ENCODE measurements at regions not wholly inside any gene's neighbourhood (a gene's known extent, or its start where the extent isn't known, plus 50 kb on each side); places are given as distances from the start of the nearest gene placed in this dataset.

DNA sequence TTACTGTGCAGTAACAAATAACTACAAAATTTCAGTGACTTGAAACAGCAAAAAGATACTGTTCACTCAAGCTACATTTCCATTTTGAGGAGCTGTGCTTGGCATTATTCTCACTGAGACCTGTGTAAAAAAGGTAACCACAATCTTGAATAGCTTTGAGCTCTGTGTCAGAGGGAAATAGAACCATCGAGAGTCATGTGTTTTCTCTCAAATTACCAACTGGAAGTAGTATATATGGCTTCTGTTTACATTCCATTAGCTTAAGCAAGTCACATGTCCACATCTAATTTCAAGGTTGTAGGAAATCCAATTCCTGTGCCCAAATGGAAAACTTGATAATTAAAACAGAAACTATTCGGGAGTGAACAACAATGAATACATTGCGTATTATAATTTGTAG lies 82.9 kb upstream of the BANK1 start:
- Mint-ChIP-seq H3K4me3 (no peak overlapping the region), H3K27me3 (ENCODE audit: low read depth) (no peaks in the 10 kb centered on the region), H3K4me1 (no peaks in the 10 kb centered on the region), H3K36me3 (peaks cover 5% of the 10 kb centered on the region), H3K9me3 (peaks cover 10% of the 10 kb centered on the region), H3K27ac (no peak overlapping the region)
- POLR2A ChIA-PET: no interaction called here
- TF ChIP-seq PRRX2 (CRISPR knock-in tag; IDR thresholded peaks at IDR 0.05) (no peak), RORB (CRISPR knock-in tag; IDR thresholded peaks at IDR 0.05) (no peak), ZNF263 (CRISPR knock-in tag; IDR thresholded peaks at IDR 0.05; ENCODE audit: low read depth) (no peak), ETV6 (CRISPR knock-in tag; IDR thresholded peaks at IDR 0.05) (no peak)
- TF ChIP-seq, protein P1, sequence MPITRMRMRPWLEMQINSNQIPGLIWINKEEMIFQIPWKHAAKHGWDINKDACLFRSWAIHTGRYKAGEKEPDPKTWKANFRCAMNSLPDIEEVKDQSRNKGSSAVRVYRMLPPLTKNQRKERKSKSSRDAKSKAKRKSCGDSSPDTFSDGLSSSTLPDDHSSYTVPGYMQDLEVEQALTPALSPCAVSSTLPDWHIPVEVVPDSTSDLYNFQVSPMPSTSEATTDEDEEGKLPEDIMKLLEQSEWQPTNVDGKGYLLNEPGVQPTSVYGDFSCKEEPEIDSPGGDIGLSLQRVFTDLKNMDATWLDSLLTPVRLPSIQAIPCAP (CRISPR knock-in tag; IDR thresholded peaks at IDR 0.05): no peak
- CTCF ChIA-PET: no interaction called here
- no peak for DNase-seq (ENCODE audit: low spot score)
- ATAC-seq: no peak

DNA sequence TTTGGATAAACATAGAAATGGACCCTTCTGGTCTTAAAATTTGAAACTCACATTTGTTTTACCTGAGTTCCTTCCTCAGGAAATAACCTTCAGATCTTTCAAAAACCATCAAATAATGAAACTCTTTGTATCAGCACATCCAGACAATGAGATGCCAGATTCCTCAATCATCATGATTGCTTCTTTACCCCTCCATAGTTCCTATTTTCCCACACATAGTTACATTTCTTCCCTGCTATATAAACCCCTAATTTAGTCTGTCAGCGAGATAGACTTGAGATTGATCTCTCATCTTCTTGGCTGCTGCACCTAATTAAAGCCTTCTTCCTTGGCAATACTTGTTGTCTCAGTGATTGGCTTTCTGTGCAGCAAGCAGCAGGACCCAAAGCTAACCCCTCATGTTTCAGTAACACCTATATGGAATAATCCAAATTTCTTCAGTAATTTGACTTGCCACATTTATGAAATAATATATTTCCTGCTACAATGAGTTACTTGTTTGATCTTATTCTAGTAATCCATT lies 83.9 kb upstream of the BANK1 start:
- Mint-ChIP-seq H3K36me3 (peaks cover 5% of the 10 kb centered on the region), H3K4me3 (no peak overlapping the region), H3K27ac (no peak overlapping the region), H3K4me1 (no peaks in the 10 kb centered on the region), H3K9me3 (peaks cover 10% of the 10 kb centered on the region), H3K27me3 (ENCODE audit: low read depth) (no peaks in the 10 kb centered on the region)
- ChIA-PET CTCF (no interaction called here), POLR2A (no interaction called here)
- TF ChIP-seq ERG (CRISPR knock-in tag; IDR thresholded peaks at IDR 0.05) (no peak), PRRX2 (CRISPR knock-in tag; IDR thresholded peaks at IDR 0.05) (no peak), NR1H2 (CRISPR knock-in tag; IDR thresholded peaks at IDR 0.05) (no peak), MAX (CRISPR knock-in tag; IDR thresholded peaks at IDR 0.05) (no peak), SP1 (CRISPR knock-in tag; conservative IDR thresholded peaks at IDR 0.05) (no peak), EMX1 (CRISPR knock-in tag; IDR thresholded peaks at IDR 0.05) (no peak)
- ATAC-seq (no peak), DNase-seq (ENCODE audit: low spot score) (no peak)

- ATAC-seq (no peak), DNase-seq (ENCODE audit: low spot score) (no peak)
- no peak overlapping the region for H3K27ac Mint-ChIP-seq
- peaks cover 3% of the 10 kb centered on the region for H3K36me3 Mint-ChIP-seq
- H3K27me3 Mint-ChIP-seq (ENCODE audit: low read depth): no peaks in the 10 kb centered on the region
- ChIA-PET CTCF (no interaction called here), POLR2A (no interaction called here)
- peaks cover 7% of the 10 kb centered on the region for H3K9me3 Mint-ChIP-seq
- no peaks in the 10 kb centered on the region for H3K4me1 Mint-ChIP-seq
- H3K4me3 Mint-ChIP-seq: no peak overlapping the region
- TF ChIP-seq, protein P1 (CRISPR knock-in tag; IDR thresholded peaks at IDR 0.05): no peak
- TF ChIP-seq, protein P2, sequence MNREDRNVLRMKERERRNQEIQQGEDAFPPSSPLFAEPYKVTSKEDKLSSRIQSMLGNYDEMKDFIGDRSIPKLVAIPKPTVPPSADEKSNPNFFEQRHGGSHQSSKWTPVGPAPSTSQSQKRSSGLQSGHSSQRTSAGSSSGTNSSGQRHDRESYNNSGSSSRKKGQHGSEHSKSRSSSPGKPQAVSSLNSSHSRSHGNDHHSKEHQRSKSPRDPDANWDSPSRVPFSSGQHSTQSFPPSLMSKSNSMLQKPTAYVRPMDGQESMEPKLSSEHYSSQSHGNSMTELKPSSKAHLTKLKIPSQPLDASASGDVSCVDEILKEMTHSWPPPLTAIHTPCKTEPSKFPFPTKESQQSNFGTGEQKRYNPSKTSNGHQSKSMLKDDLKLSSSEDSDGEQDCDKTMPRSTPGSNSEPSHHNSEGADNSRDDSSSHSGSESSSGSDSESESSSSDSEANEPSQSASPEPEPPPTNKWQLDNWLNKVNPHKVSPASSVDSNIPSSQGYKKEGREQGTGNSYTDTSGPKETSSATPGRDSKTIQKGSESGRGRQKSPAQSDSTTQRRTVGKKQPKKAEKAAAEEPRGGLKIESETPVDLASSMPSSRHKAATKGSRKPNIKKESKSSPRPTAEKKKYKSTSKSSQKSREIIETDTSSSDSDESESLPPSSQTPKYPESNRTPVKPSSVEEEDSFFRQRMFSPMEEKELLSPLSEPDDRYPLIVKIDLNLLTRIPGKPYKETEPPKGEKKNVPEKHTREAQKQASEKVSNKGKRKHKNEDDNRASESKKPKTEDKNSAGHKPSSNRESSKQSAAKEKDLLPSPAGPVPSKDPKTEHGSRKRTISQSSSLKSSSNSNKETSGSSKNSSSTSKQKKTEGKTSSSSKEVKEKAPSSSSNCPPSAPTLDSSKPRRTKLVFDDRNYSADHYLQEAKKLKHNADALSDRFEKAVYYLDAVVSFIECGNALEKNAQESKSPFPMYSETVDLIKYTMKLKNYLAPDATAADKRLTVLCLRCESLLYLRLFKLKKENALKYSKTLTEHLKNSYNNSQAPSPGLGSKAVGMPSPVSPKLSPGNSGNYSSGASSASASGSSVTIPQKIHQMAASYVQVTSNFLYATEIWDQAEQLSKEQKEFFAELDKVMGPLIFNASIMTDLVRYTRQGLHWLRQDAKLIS (CRISPR knock-in tag; IDR thresholded peaks at IDR 0.05; ENCODE audit: borderline replicate concordance): no peak
- TF ChIP-seq RORB (CRISPR knock-in tag; IDR thresholded peaks at IDR 0.05) (no peak), ZSCAN18 (CRISPR knock-in tag; IDR thresholded peaks at IDR 0.05) (no peak), E2F1 (CRISPR knock-in tag; IDR thresholded peaks at IDR 0.05) (no peak), EMX1 (CRISPR knock-in tag; IDR thresholded peaks at IDR 0.05) (no peak), PRDM15 (CRISPR knock-in tag; IDR thresholded peaks at IDR 0.05) (no peak)
- TF ChIP-seq, protein P3, sequence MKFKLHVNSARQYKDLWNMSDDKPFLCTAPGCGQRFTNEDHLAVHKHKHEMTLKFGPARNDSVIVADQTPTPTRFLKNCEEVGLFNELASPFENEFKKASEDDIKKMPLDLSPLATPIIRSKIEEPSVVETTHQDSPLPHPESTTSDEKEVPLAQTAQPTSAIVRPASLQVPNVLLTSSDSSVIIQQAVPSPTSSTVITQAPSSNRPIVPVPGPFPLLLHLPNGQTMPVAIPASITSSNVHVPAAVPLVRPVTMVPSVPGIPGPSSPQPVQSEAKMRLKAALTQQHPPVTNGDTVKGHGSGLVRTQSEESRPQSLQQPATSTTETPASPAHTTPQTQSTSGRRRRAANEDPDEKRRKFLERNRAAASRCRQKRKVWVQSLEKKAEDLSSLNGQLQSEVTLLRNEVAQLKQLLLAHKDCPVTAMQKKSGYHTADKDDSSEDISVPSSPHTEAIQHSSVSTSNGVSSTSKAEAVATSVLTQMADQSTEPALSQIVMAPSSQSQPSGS (CRISPR knock-in tag; IDR thresholded peaks at IDR 0.05; ENCODE audit: borderline replicate concordance, low read depth): no peak
These were observed 89.0 kb upstream of the BANK1 start for GRCh38 chr4:101701551-101701950.
